Progenitor cell of endocrine pancreas (in vitro differentiated cells): ENCODE measurements at regions not wholly inside any gene's neighbourhood (a gene's known extent, or its start where the extent isn't known, plus 50 kb on each side); places are given as distances from the start of the nearest gene placed in this dataset.

Source experiments
- DNase-seq: peaks from one replicate; pipeline ENCODE4 v3.0.0; 2021; ENCODE audit warnings: low spot score; ENCODE audit not compliant: unreplicated experiment
- H3K27ac Mint-ChIP-seq: 2 replicates; pipeline ENCODE4 v1.8.0; 2021; ENCODE audit warnings: mild to moderate bottlenecking, moderate library complexity, mixed read lengths
- H3K27me3 Mint-ChIP-seq: 2 replicates; pipeline ENCODE4 v1.8.0; 2021; ENCODE audit warnings: mixed read lengths
- H3K36me3 Mint-ChIP-seq: 2 replicates; pipeline ENCODE4 v1.8.0; 2022; ENCODE audit warnings: mixed read lengths; ENCODE audit not compliant: insufficient read depth
- H3K4me1 Mint-ChIP-seq: 2 replicates; pipeline ENCODE4 v1.8.0; 2021; ENCODE audit warnings: low read depth, mixed read lengths
- H3K4me3 Mint-ChIP-seq: 2 replicates; pipeline ENCODE4 v1.8.0; 2021; ENCODE audit warnings: low read depth, mild to moderate bottlenecking, moderate library complexity, mixed read lengths
- H3K9me3 Mint-ChIP-seq: 2 replicates; pipeline ENCODE4 v1.8.0; 2021; ENCODE audit warnings: low read depth, mixed read lengths
- TF ChIP-seq, protein P1 (sequence below): fragments of 200-600 bp; sonication (generic); IDR thresholded peaks from one replicate; pipeline ENCODE4 v1.5.0; 2021; ENCODE audit warnings: antibody characterized with exemption, mild to moderate bottlenecking; ENCODE audit not compliant: unreplicated experiment

DNA sequence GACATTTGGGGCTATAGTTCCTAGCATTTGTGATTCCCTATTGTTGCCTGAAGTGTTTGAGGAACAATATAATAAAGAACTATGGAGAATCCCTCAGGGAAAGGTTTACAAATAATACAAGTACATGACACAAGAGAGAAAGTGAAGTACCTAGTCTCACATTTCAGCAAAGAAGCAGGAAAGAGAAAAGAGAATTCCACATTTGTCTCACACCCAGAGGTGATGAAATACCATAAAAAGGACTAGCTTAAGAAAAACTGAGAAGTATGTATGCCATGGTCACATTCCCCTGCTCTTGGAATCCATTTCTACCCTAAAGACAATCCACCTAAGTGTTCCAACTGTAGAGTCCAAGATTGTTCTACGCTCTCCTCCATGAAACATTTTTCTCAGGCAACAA is 79.0 kb upstream of the TARS1 start:
- Mint-ChIP-seq H3K4me3 (no peak overlapping the region), H3K4me1 (peaks cover 6% of the 10 kb centered on the region), H3K9me3 (peaks cover 6% of the 10 kb centered on the region), H3K36me3 (peaks cover 1% of the 10 kb centered on the region), H3K27ac (no peak overlapping the region), H3K27me3 (no peaks in the 10 kb centered on the region)
- TF ChIP-seq, protein P1, sequence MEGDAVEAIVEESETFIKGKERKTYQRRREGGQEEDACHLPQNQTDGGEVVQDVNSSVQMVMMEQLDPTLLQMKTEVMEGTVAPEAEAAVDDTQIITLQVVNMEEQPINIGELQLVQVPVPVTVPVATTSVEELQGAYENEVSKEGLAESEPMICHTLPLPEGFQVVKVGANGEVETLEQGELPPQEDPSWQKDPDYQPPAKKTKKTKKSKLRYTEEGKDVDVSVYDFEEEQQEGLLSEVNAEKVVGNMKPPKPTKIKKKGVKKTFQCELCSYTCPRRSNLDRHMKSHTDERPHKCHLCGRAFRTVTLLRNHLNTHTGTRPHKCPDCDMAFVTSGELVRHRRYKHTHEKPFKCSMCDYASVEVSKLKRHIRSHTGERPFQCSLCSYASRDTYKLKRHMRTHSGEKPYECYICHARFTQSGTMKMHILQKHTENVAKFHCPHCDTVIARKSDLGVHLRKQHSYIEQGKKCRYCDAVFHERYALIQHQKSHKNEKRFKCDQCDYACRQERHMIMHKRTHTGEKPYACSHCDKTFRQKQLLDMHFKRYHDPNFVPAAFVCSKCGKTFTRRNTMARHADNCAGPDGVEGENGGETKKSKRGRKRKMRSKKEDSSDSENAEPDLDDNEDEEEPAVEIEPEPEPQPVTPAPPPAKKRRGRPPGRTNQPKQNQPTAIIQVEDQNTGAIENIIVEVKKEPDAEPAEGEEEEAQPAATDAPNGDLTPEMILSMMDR: no peak
- DNase-seq: no peak

DNA sequence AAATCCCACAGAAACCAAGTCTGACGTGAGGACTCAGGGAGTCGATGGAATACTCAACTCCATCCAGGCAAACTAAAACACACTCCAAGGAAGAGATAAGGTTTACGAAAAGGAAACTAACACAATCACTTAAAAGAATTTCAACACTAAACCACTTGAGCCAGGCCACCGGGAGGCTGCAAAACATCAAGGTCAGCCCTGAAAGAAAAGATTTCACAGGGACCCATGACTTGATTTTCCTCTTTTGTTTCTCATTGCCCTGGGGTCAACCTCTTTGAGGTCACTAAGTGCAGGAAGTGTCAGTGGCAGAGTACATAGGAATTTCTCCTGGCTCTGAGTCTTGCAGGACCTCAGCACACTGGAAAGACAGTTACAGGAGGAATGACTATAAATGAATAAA is 77.8 kb upstream of the TARS1 start:
- TF ChIP-seq, protein P1: no peak
- Mint-ChIP-seq H3K4me1 (peaks cover 6% of the 10 kb centered on the region), H3K36me3 (peaks cover 1% of the 10 kb centered on the region), H3K4me3 (no peak overlapping the region), H3K9me3 (peaks cover 6% of the 10 kb centered on the region), H3K27me3 (no peaks in the 10 kb centered on the region), H3K27ac (peak overlapping the region; percentile 54)
- DNase-seq: no peak

DNA sequence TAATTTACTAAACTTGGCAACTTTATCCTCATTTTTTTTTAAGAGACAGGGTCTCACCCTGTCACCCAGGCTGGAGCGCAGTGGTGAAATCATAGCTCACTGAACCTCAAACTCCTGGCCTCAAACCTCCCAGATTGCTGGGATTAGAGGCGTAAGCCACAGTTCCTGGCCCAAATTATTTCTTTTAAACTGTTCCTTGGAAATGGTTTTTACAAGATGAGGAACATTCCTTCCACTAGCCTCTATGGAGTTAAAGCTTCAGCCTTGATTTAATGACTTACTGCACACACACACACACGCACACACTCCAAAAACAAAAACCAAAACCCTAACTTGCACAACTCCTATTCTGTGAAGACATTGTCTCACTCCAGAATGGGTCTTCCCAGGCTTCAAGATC is 77.2 kb upstream of the TARS1 start:
- Mint-ChIP-seq H3K4me1 (peaks cover 6% of the 10 kb centered on the region), H3K4me3 (no peak overlapping the region), H3K27me3 (no peaks in the 10 kb centered on the region), H3K27ac (no peak overlapping the region), H3K36me3 (peaks cover 1% of the 10 kb centered on the region), H3K9me3 (peaks cover 6% of the 10 kb centered on the region)
- TF ChIP-seq, protein P1: no peak
- no peak for DNase-seq

DNA sequence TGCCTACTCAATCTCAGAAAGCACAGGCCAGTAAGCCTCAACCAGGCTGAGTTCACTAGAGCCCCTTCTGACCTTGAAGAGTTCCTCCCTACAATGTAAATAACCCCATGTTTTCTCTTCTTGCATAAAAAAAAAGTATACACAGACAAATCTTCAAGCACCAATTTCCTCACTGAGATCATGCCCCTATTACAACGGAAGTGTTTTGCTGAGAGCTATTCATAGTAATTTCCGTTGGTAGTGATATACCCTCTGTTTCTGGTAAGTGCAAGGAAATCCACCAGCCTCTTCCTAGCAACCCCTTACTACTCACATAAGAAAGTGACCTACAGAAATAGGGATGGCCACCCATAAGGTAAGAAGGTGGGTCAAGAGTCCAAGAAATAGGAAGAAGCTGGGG is 76.4 kb upstream of the TARS1 start:
- peaks cover 1% of the 10 kb centered on the region for H3K36me3 Mint-ChIP-seq
- DNase-seq: no peak
- no peak overlapping the region for H3K4me3 Mint-ChIP-seq
- no peaks in the 10 kb centered on the region for H3K27me3 Mint-ChIP-seq
- no peak overlapping the region for H3K27ac Mint-ChIP-seq
- peaks cover 6% of the 10 kb centered on the region for H3K9me3 Mint-ChIP-seq
- TF ChIP-seq, protein P1: no peak
- H3K4me1 Mint-ChIP-seq: peaks cover 6% of the 10 kb centered on the region

DNA sequence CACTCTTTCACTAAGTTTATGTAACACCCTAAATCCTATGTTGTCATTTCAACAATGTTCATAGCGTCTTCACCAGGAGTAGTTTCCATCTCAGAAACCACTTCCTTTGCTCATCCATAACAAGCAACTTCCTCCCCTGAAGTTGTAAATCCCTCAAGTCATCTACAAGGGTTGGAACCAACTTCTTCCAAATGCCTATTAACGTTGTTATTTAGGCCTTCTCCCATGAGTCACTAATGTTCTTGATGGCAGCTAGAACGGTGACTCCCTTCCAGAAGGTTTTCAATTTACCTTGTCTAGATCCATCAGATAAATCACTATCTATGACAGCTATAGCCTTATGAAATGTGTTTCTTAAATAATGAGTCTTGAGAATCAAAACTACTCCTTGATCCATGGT is 73.3 kb upstream of the TARS1 start:
- Mint-ChIP-seq H3K27me3 (no peaks in the 10 kb centered on the region), H3K4me1 (peaks cover 13% of the 10 kb centered on the region), H3K36me3 (no peaks in the 10 kb centered on the region), H3K4me3 (no peak overlapping the region), H3K27ac (no peak overlapping the region), H3K9me3 (no peaks in the 10 kb centered on the region)
- TF ChIP-seq, protein P1: no peak
- no peak for DNase-seq
